HepG2 (cell line): ENCODE measurements at regions not wholly inside any gene's neighbourhood (a gene's known extent, or its start where the extent isn't known, plus 50 kb on each side); places are given as distances from the start of the nearest gene placed in this dataset.

ENCODE experiments used
- ATAC-seq: fragments of 200-7000 bp; cut with Tn5 transposase; 3 replicates; pipeline ENCODE4 v1.9.1; 2020; ENCODE audit warnings: mild to moderate bottlenecking, moderate library complexity
- BruUV-seq: library from RNA; stranded (reverse); fragments of 400-500 nt; replicated peaks from 2 replicates; lab custom pipeline; 2021; lab: Mats Ljungman, UMichigan
- CTCF ChIA-PET: fragments of 300-600 bp; formaldehyde crosslinking; extraction: SDS; loops from one replicate; lab custom pipeline; 2021; ENCODE audit warnings: low total read pairs, inconsistent platforms, low intra/inter-chr PET ratio; lab: Yijun Ruan, JAX
- POLR2A ChIA-PET: fragments of 350-600 bp; sonication (Branson Sonifier 250); formaldehyde crosslinking; loops from one replicate; lab custom pipeline; 2020; ENCODE audit warnings: antibody characterized with exemption, inconsistent platforms; lab: Yijun Ruan, JAX
- DNase-seq: peaks from one replicate; pipeline ENCODE4 v3.0.0-alpha.2; 2015; ENCODE audit warnings: low spot score
- FAIRE-seq: peaks from 3 replicates; lab custom pipeline; 2011; peaks lifted over from hg19 to GRCh38; lab: Jason Lieb, UNC
- H2AFZ ChIP-seq: one replicate; pipeline ENCODE4 v1.6.1; 2011; ENCODE audit warnings: low read length, inconsistent platforms
- H3K27ac ChIP-seq: fragments of 300-600 bp; 3 replicates; pipeline ENCODE4 v1.8.0; 2011; ENCODE audit warnings: mixed run types, mild to moderate bottlenecking, mixed read lengths, low read length, inconsistent platforms; ENCODE audit not compliant: insufficient read depth; ENCODE audit errors: extremely low read length
- H3K27me3 ChIP-seq, 2 experiments: fragments of 200-600 bp in 1 of 2; 2 replicates in 1 of 2; 3 replicates in 1 of 2; pipeline versions ENCODE4 v1.6.0 to v1.8.0; 2011; ENCODE audit warnings: low read length in 2 of 2, mild to moderate bottlenecking in 2 of 2, moderate library complexity in 2 of 2, inconsistent platforms in 1 of 2; ENCODE audit not compliant: insufficient read depth in 2 of 2, control insufficient read depth in 1 of 2
- H3K36me3 ChIP-seq, 2 experiments: fragments of 200-600 bp in 1 of 2; replicated peaks in 1 of 2; 2 replicates in 1 of 2; 3 replicates in 1 of 2; pipeline versions ENCODE4 v1.5.1 to v1.8.0; 2011; ENCODE audit warnings: low read length in 2 of 2, inconsistent platforms in 1 of 2; ENCODE audit not compliant: insufficient read depth in 2 of 2, control insufficient read depth in 1 of 2
- H3K4me1 ChIP-seq: 2 replicates; pipeline ENCODE4 v1.5.1; 2012; ENCODE audit warnings: low read length, inconsistent platforms; ENCODE audit not compliant: insufficient read depth
- H3K4me2 ChIP-seq: 2 replicates; pipeline ENCODE4 v1.6.0; 2011; ENCODE audit warnings: low read depth, low read length, inconsistent platforms
- H3K4me3 ChIP-seq, 3 experiments: fragments of 200-600 bp in 1 of 3; sonication (generic), shearing (Covaris generic) in 1 of 3; replicated peaks in 1 of 3; 2 replicates each; pipeline ENCODE4 v1.5.1; 2011 to 2016; ENCODE audit warnings: low read length in 3 of 3, inconsistent platforms in 2 of 3, low read depth in 2 of 3, mild to moderate bottlenecking in 2 of 3, control low read depth in 1 of 3, mixed read lengths in 1 of 3; ENCODE audit not compliant: insufficient read depth in 1 of 3
- H3K79me2 ChIP-seq: one replicate; pipeline ENCODE4 v1.6.1; 2011; ENCODE audit warnings: low read length, inconsistent platforms; ENCODE audit not compliant: insufficient read depth
- H3K9ac ChIP-seq: 2 replicates; pipeline ENCODE4 v1.6.0; 2011; ENCODE audit warnings: mild to moderate bottlenecking, low read depth, low read length, inconsistent platforms; ENCODE audit not compliant: insufficient read depth
- H3K9me3 ChIP-seq: 2 replicates; pipeline ENCODE4 v1.5.1; 2012; ENCODE audit warnings: mild to moderate bottlenecking, low read length
- H4K20me1 ChIP-seq: 2 replicates; pipeline ENCODE4 v1.6.0; 2011; ENCODE audit warnings: inconsistent platforms, mild to moderate bottlenecking, low read length, moderate library complexity; ENCODE audit not compliant: insufficient read depth
- E2F5 ChIP-seq: sonication (generic); formaldehyde crosslinking; conservative IDR thresholded peaks from 2 replicates; pipeline ENCODE4 v1.4.0; 2020; ENCODE audit warnings: missing genetic modification reagents
- JUND ChIP-seq: sonication (generic); formaldehyde crosslinking; IDR thresholded peaks from 2 replicates; pipeline ENCODE4 v1.8.0; 2022; ENCODE audit warnings: mild to moderate bottlenecking, missing genetic modification reagents
- KMT2B ChIP-seq: IDR thresholded peaks from 2 replicates; pipeline ENCODE4 v1.6.1; 2016; ENCODE audit warnings: missing genetic modification reagents, missing compliant biosample characterization
- MTF1 ChIP-seq: sonication (generic); formaldehyde crosslinking; IDR thresholded peaks from 2 replicates; pipeline ENCODE4 v1.5.0; 2020; ENCODE audit warnings: missing genetic modification reagents
- RBM39 ChIP-seq: fragments of 200-400 bp; formaldehyde crosslinking; IDR thresholded peaks from one replicate; pipeline ENCODE4 v1.6.1; 2018; ENCODE audit warnings: antibody characterized with exemption, mild to moderate bottlenecking, low read depth, low read length; ENCODE audit not compliant: poor library complexity, severe bottlenecking
- SETDB1 ChIP-seq: sonication (generic); formaldehyde crosslinking; IDR thresholded peaks from 2 replicates; pipeline ENCODE4 v1.5.1; 2020; ENCODE audit warnings: missing genetic modification reagents, mild to moderate bottlenecking, borderline replicate concordance
- SKI ChIP-seq: fragments of 450-650 bp; IDR thresholded peaks from one replicate; pipeline ENCODE4 v1.6.1; 2018; ENCODE audit warnings: mild to moderate bottlenecking; ENCODE audit not compliant: partially characterized antibody
- SOX5 ChIP-seq: IDR thresholded peaks from 2 replicates; pipeline ENCODE4 v1.6.1; 2016; ENCODE audit warnings: borderline replicate concordance
- TEAD2 ChIP-seq: sonication (generic); formaldehyde crosslinking; IDR thresholded peaks from 2 replicates; pipeline ENCODE4 v1.9.0; 2021; ENCODE audit warnings: missing genetic modification reagents
- ZFP37 ChIP-seq: sonication (generic); formaldehyde crosslinking; IDR thresholded peaks from 2 replicates; pipeline ENCODE4 v1.4.0; 2020; ENCODE audit warnings: missing genetic modification reagents, borderline replicate concordance
- ZMAT3 ChIP-seq: sonication (generic); formaldehyde crosslinking; conservative IDR thresholded peaks from 2 replicates; pipeline ENCODE4 v1.7.0; 2021; ENCODE audit warnings: missing genetic modification reagents
- ZNF17 ChIP-seq: sonication (generic); formaldehyde crosslinking; IDR thresholded peaks from 2 replicates; pipeline ENCODE4 v1.5.0; 2020; ENCODE audit warnings: mild to moderate bottlenecking, missing genetic modification reagents
- ZNF781 ChIP-seq: sonication (generic); formaldehyde crosslinking; IDR thresholded peaks from 2 replicates; pipeline ENCODE4 v1.5.1; 2020; ENCODE audit warnings: borderline replicate concordance, mild to moderate bottlenecking, missing genetic modification reagents; ENCODE audit errors: not compliant biosample characterization
- ZSCAN29 ChIP-seq: sonication (generic); formaldehyde crosslinking; conservative IDR thresholded peaks from 2 replicates; pipeline ENCODE4 v1.4.0; 2020; ENCODE audit warnings: mild to moderate bottlenecking, missing genetic modification reagents
- WGBS: methylation state at CpG from one replicate; pipeline ENCODE4 v1.1.6; 2017; ENCODE audit warnings: low lambda C conversion rate; 5-methylcytosine and 5-hydroxymethylcytosine counted together
- in situ Hi-C: cut with HindIII; loops from 2 replicates; pipeline ENCODE4 v1.10.0; 2017; ENCODE audit warnings: low pct_unique_long_range_greater_than_20kb; ENCODE audit not compliant: extremely low pct_ligation_motif_present
- intact Hi-C: fragments of 100-400 bp; cut with micrococcal nuclease; formaldehyde crosslinking; loops from one replicate; pipeline ENCODE4 v1.10.0; 2022; ENCODE audit not compliant: unreplicated experiment
- TF ChIP-seq, protein P1 (sequence below): IDR thresholded peaks from 2 replicates; pipeline ENCODE4 v1.6.1; 2016; ENCODE audit warnings: missing compliant biosample characterization, missing genetic modification reagents, borderline replicate concordance

GRCh38 chr7:68969571-68969970, 628.7 kb upstream of the AUTS2 start (continued):
- no peak for TF ChIP-seq RBM39

DNA sequence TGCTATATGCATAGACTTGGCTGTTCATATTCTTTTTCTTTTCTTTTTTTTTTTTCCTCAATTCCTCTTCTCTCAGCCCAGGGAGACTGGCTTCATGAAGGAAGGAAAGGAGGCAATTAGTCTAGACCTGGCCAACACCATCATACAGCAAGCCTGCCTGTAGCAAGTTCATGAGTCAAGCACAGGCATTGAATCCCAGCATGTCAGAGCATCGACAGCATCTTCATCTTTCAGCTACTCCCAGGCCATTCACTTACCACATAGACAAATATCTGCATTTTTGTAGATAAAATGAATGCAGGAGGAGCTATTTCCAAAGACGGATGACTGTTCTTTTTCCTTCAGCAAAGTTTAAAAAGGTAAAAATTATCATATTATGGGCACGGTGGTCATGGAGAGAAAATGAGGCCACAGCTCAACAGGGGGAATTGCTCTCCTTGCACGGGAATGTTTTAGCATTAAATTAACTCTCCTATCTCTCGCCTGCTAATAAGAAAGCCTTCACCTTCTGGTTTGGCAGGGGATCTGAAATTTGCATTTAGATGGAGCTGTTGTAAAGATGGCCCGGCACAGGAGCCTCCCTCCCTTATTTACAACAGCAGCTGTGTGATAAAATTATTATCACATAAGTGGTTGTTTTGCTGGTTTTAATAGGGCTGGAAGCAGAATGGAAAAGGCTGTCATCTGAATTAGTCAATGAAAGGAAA, 626.5 kb upstream of the AUTS2 start:
- Histone ChIP-seq H3K4me1 (no peaks in the 10 kb centered on the region), H3K4me2 (no peak overlapping the region), H3K4me3 (no peak overlapping the region), H3K9ac (no peak overlapping the region), H3K9me3 (peaks cover 82% of the 10 kb centered on the region), H3K36me3 (no peaks in the 10 kb centered on the region), H2AFZ (no peak overlapping the region), H3K27ac (no peak overlapping the region), H3K27me3 (no peaks in the 10 kb centered on the region), H4K20me1 (no peaks in the 10 kb centered on the region)
- ATAC-seq: no peak
- ChIA-PET POLR2A (no interaction called here), CTCF (no interaction called here)
- 11% methylated on average over 6 of the region's 6 CpGs for WGBS
- BruUV-seq: no TSS peak
- in situ Hi-C loops (no loop called here), intact Hi-C loops (no loop called here)
- TF ChIP-seq TEAD2 (CRISPR knock-in tag): no peak
- no peak for TF ChIP-seq SOX5
- TF ChIP-seq ZNF17 (CRISPR knock-in tag): no peak
- no peak for TF ChIP-seq ZMAT3
- TF ChIP-seq, protein P1, sequence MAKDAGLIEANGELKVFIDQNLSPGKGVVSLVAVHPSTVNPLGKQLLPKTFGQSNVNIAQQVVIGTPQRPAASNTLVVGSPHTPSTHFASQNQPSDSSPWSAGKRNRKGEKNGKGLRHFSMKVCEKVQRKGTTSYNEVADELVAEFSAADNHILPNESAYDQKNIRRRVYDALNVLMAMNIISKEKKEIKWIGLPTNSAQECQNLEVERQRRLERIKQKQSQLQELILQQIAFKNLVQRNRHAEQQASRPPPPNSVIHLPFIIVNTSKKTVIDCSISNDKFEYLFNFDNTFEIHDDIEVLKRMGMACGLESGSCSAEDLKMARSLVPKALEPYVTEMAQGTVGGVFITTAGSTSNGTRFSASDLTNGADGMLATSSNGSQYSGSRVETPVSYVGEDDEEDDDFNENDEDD: no peak
- no peak for TF ChIP-seq ZSCAN29 (CRISPR knock-in tag)
- TF ChIP-seq ZFP37 (CRISPR knock-in tag): no peak
- no peak for TF ChIP-seq KMT2B (CRISPR knock-in tag)
- no peak for TF ChIP-seq JUND (CRISPR knock-in tag)
- no peak for TF ChIP-seq MTF1 (CRISPR knock-in tag)
- no peak for TF ChIP-seq SETDB1 (CRISPR knock-in tag)
- TF ChIP-seq E2F5: no peak
- TF ChIP-seq ZNF781 (CRISPR knock-in tag): no peak
- TF ChIP-seq SKI: no peak
- TF ChIP-seq, all 625 proteins: peak for 0
- H3K79me2 ChIP-seq: no peaks in the 10 kb centered on the region
- DNase-seq (no peak), FAIRE-seq (no peak)
